ENCODE measurements at regions not wholly inside any gene's neighbourhood (a gene's known extent, or its start where the extent isn't known, plus 50 kb on each side); places are given as distances from the start of the nearest gene placed in this dataset.
"Not testable (repeated sequence)": the region's sequence is repeated elsewhere in the genome, so short reads cannot be mapped to it uniquely, and the experiment has no call there.

- in situ Hi-C loops (cut with MboI; ENCODE audit: low sequenced_read_pairs), result no loop called here
Measured at GRCh38 chr9:7316967-7317366, 482.6 kb downstream of the DMAC1 start.

GRCh38 chr9:7316166-7316795 lies 483.3 kb downstream of the DMAC1 start:
- in situ Hi-C loops (cut with MboI; ENCODE audit: low sequenced_read_pairs), result no loop called here

- in situ Hi-C loops (cut with MboI; ENCODE audit: low sequenced_read_pairs), result no loop called here
Measured at GRCh38 chr9:7315746-7316145, 483.8 kb downstream of the DMAC1 start.

GRCh38 chr9:7315116-7315515 lies 484.5 kb downstream of the DMAC1 start:
- in situ Hi-C loops (cut with MboI; ENCODE audit: low sequenced_read_pairs), result no loop called here

- in situ Hi-C loops (cut with MboI; ENCODE audit: low sequenced_read_pairs), result no loop called here
Measured at GRCh38 chr9:7313389-7313788, 486.2 kb downstream of the DMAC1 start.

GRCh38 chr9:7309051-7309450 lies 490.5 kb downstream of the DMAC1 start:
- in situ Hi-C loops (cut with MboI; ENCODE audit: low sequenced_read_pairs), result not testable (repeated sequence)

GRCh38 chr9:7305677-7306076 lies 493.9 kb downstream of the DMAC1 start:
- in situ Hi-C loops (cut with MboI; ENCODE audit: low sequenced_read_pairs), result no loop called here

- in situ Hi-C loops (cut with MboI; ENCODE audit: low sequenced_read_pairs), result no loop called here
Measured at GRCh38 chr9:7304627-7304995, 495.0 kb downstream of the DMAC1 start.

- in situ Hi-C loops (cut with MboI; ENCODE audit: low sequenced_read_pairs), result no loop called here
Measured at GRCh38 chr9:7303907-7304626, 495.5 kb downstream of the DMAC1 start.

- in situ Hi-C loops (cut with MboI; ENCODE audit: low sequenced_read_pairs), result no loop called here
Measured at GRCh38 chr9:7300484-7300883, 499.1 kb downstream of the DMAC1 start.

- in situ Hi-C loops (cut with MboI; ENCODE audit: low sequenced_read_pairs), result no loop called here
Measured at GRCh38 chr9:7298123-7298522, 501.5 kb downstream of the DMAC1 start.

- in situ Hi-C loops (cut with MboI; ENCODE audit: low sequenced_read_pairs), result no loop called here
Measured at GRCh38 chr9:7297521-7297920, 502.1 kb downstream of the DMAC1 start.

GRCh38 chr9:7293091-7293490 lies 506.5 kb downstream of the DMAC1 start:
- in situ Hi-C loops (cut with MboI; ENCODE audit: low sequenced_read_pairs), result no loop called here

- in situ Hi-C loops (cut with MboI; ENCODE audit: low sequenced_read_pairs), result no loop called here
Measured at GRCh38 chr9:7289773-7290172, 509.8 kb downstream of the DMAC1 start.

- in situ Hi-C loops (cut with MboI; ENCODE audit: low sequenced_read_pairs), result no loop called here
Measured at GRCh38 chr9:7287986-7288385, 511.6 kb downstream of the DMAC1 start.

- in situ Hi-C loops (cut with MboI; ENCODE audit: low sequenced_read_pairs), result no loop called here
Measured at GRCh38 chr9:7287065-7287464, 512.5 kb downstream of the DMAC1 start.

GRCh38 chr9:7286101-7286500 lies 513.5 kb downstream of the DMAC1 start:
- in situ Hi-C loops (cut with MboI; ENCODE audit: low sequenced_read_pairs), result no loop called here

- in situ Hi-C loops (cut with MboI; ENCODE audit: low sequenced_read_pairs), result no loop called here
Measured at GRCh38 chr9:7285199-7285598, 514.4 kb downstream of the DMAC1 start.

- in situ Hi-C loops (cut with MboI; ENCODE audit: low sequenced_read_pairs), result no loop called here
Measured at GRCh38 chr9:7284517-7284916, 515.1 kb downstream of the DMAC1 start.

- in situ Hi-C loops (cut with MboI; ENCODE audit: low sequenced_read_pairs), result no loop called here
Measured at GRCh38 chr9:7284117-7284516, 515.5 kb downstream of the DMAC1 start.

- in situ Hi-C loops (cut with MboI; ENCODE audit: low sequenced_read_pairs), result no loop called here
Measured at GRCh38 chr9:7273575-7273974, 515.8 kb downstream of the KDM4C start.

- in situ Hi-C loops (cut with MboI; ENCODE audit: low sequenced_read_pairs), result no loop called here
Measured at GRCh38 chr9:7266911-7267595, 509.3 kb downstream of the KDM4C start.

Measured in HL-60/S4 treated with phorbol 12-myristate 13-acetate at 8.2 ng/mL for 4 days and 3 days (cell line).